AG08396 (cell line): ENCODE measurements at regions not wholly inside any gene's neighbourhood (a gene's known extent, or its start where the extent isn't known, plus 50 kb on each side); places are given as distances from the start of the nearest gene placed in this dataset.
A peak's percentile ranks its signal among the peaks of the same experiment; 100 is the strongest.
"Not testable (repeated sequence)": the region's sequence is repeated elsewhere in the genome, so short reads cannot be mapped to it uniquely, and the experiment has no call there.

ENCODE experiments used
- DNase-seq: peaks from one replicate; pipeline ENCODE4 v3.0.0; 2012; ENCODE audit warnings: low spot score, mixed read lengths

DNA sequence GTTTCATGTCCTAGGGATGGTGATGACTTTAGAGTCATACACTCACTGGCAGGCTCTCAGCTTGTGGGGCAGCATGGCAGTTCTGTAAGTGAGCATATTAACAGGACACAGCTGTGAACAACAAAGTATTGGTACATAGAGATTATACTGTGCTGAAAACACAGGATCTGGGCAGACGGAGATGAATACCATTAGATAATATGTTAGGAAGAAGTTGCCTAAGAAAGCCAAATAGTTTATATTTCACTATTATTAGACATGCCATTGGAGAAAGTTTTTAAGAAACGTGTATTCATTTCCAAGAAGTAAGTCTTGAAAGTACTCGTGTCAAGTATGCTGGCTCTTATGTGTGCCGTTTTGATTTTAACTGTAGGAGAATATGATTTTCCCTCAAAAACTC is 274.5 kb downstream of the INHBA start:
- peak; percentile 15 for DNase-seq

DNA sequence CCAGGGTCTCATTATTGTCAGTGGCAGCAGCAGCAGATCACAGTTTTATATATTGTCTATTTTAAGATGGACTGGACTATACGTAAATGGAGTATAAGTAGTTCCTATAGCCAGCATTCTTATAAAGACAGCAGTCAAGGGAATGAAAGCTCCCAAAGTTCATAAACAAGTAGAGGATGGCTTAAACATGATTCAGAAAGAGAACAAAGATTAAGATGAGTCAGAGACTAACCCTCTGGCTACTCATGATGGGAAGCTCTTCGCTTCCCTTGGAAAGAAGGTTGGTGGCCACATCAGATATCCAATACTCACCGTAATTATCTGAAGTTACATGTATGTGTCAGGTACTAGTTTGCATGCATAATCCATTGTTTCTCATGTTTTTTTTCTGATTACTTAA is 277.0 kb downstream of the INHBA start:
- peak; percentile 66 for DNase-seq

DNA sequence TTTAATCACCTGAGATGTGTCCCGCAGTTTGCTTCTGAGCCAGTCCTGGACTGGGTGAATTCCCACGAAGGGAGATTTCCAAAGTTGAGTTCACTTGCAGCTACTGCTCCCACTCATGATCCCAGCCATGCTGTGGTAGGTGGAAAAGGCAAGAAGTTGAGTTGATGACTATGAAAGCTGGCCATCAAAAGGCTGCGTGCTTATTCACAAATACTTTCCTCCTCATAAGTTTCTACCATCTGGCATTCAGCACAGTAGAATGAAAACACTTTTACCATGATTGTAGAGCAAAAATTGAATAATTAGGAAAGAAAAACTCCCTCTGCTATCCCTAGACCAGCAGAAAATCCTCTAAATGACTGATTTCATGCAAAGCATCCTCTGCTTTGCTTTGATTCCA is 281.8 kb downstream of the INHBA start:
- DNase-seq: no peak

GRCh38 chr7:41420421-41420820 is 282.5 kb downstream of the INHBA start:
- no peak for DNase-seq

GRCh38 chr7:41418337-41418736 is 284.6 kb downstream of the INHBA start:
- DNase-seq: no peak

GRCh38 chr7:41416208-41416595 is 286.7 kb downstream of the INHBA start:
- DNase-seq: no peak

GRCh38 chr7:41415471-41416207 is 287.3 kb downstream of the INHBA start:
- DNase-seq: no peak

GRCh38 chr7:41415051-41415450 is 287.8 kb downstream of the INHBA start:
- no peak for DNase-seq

DNA sequence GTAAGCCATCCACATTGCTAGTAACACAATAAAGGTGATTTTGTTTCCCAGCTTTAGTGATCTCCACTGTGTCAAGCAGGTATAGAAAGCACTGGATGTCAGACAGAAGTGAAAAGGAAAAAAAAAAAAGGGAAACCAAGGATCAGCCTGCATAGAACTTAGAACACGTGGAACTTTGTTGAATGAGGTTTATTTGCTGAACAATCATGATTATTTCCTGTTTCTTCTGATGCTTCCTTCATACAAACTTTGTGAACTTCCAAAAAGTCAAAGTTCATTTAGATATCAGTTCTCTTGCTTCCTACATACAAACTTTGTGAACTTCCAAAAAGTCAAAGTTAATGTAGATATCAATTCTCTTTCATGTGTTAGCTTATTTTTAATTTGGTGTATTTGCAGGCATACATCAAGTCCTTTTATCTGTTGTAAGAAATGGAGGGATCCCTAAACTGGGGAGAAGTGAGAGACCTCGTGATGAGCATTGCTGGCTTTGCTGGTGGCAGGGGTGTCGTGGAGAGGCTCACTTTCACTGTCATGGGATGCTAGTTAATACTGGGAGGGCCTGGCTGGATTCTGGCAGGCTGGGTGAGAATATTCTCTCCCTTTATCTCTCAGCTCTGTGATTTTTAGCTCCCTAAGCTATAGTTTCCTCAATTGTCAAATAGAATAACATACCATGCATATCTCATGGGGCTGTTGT is 298.4 kb downstream of the INHBA start:
- DNase-seq: no peak

- no peak for DNase-seq
Measured at GRCh38 chr7:41403291-41403690, 299.6 kb downstream of the INHBA start.

GRCh38 chr7:41401833-41402232 is 301.1 kb downstream of the INHBA start:
- no peak for DNase-seq

- no peak for DNase-seq
Measured at GRCh38 chr7:41399171-41399570, 303.7 kb downstream of the INHBA start.

DNA sequence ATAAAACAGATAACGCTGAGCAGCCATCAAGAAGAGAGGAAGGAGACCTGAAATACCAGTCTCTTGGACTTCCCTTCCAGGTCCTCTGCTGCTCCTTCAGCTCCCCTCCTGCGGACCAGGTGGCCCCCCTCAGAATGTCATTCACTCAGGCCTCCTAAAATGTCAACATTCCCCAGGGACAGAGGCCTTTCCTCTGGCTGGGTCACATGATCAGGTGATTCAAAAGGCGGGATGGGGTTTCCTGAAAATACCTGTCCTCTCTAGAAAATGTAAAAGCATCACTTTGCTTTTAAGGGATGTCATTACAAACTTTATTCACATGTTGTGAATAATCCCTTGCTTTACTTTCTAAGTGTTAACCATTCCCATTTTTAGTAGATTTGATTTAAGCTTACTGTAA is 311.1 kb downstream of the INHBA start:
- DNase-seq: no peak

- not testable (repeated sequence) for DNase-seq
Measured at GRCh38 chr7:41388933-41389332, 314.0 kb downstream of the INHBA start.

- DNase-seq: no peak
Measured at GRCh38 chr7:41385996-41386395, 316.9 kb downstream of the INHBA start.

GRCh38 chr7:41384418-41384817 is 318.5 kb downstream of the INHBA start:
- no peak for DNase-seq

GRCh38 chr7:41383596-41383995 is 319.3 kb downstream of the INHBA start:
- no peak for DNase-seq

- DNase-seq: no peak
Measured at GRCh38 chr7:41378156-41378555, 324.7 kb downstream of the INHBA start.

DNA sequence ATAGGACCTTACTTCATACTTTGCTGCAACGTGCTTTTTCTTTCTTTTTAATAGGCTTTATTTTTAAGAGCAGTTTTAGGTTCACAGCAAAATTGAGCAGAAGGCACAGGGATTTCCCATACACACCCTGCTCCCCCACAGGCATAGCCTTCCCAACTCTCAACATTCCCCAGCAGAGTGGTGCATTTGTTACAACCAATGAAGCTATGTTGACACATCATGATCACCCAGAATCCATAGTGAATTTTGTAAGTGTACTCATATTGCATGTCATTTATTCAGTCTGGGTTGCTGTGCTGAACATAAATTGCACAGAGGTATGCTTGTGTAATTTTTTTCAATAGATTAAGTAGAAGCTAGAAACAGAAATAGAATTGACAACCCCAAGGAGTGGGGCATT is 327.3 kb downstream of the INHBA start:
- DNase-seq: no peak

DNA sequence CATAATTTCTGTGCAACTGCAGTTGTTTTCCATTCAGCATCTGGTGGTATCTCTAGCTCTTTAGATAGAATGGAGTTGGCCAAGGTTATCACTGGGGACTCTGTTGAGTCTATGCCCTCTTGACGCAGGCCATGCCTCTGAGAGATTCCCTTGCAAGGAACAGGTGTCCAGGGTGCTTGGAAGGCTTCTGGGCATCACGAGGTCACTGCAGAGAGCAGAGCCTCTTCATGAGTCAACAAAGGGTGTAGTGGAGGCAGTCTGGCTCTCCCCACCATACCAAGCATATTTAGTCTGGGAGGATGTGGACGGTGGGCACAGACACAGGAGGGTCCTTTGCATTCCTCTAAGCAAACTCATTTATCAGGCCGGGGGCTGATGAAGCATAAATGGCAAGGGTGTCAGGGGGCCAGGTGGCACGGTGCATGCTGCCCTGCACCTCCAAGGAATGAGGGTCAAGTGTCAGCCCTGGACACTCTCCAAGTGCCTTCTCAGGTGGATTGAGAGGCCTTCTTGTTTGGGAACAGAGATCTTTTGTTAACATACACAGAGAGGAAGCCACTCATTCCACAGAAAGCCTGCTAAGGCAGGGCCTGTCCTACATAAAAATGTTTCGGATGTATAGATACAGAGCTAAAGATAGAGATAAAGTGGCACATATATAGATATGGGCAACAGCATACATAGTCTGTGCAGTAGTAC is 328.6 kb downstream of the INHBA start:
- DNase-seq: no peak

- DNase-seq: no peak
Measured at GRCh38 chr7:41367967-41368882, 334.7 kb downstream of the INHBA start.

DNA sequence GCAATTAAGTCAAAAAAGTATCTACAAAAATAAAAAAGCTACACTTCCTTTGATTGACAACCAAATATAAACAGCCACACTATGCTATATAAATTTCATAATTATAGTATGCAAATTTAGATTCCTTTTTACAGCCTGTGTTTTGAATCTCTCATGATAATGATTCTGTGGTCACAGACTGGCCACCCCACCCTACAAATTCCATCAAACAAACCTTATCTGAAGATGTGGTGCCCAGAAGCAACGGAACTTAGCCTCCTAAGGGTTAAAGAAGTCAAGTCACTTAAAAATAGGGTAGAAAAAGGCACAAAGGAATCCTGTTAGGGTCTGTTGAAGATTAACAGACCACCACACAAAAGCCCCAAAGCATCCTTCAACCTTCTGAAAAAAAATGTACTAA is 351.8 kb downstream of the INHBA start:
- DNase-seq: no peak
